ENCODE measurements at regions not wholly inside any gene's neighbourhood (a gene's known extent, or its start where the extent isn't known, plus 50 kb on each side); places are given as distances from the start of the nearest gene placed in this dataset.

DNA sequence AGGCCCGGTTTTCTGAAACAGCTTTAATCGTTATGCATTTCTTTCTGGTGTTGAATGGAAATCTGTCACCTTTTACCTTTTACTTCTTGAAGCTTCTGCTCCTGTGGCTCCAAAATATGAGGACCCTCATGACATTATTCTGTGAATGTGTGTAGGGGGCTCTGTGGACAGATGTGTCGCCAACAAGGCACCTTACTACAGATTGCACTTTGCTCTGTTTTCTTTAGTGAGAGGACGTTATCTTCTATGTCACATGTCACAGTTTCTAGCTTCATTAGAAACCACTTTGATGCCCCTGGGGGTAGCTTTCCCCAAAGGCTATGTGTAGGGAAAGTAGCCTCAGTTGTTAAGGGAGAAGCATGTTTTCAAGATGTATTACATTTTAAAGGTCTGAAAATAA lies 195.6 kb downstream of the ZNF621 start:
- H2BK120ac ChIP-seq (ENCODE audit: insufficient read depth, low read length, poor library complexity), result no peak overlapping the region
- H3K79me1 ChIP-seq (ENCODE audit: low read length), result no peaks in the 10 kb centered on the region
- no peak overlapping the region for H3K9ac ChIP-seq (ENCODE audit: low read length)
- no peak overlapping the region for H3K23ac ChIP-seq (ENCODE audit: low read length)
- no peak overlapping the region for H3K4me2 ChIP-seq (ENCODE audit: low read length)
- no peak overlapping the region for H2BK5ac ChIP-seq (ENCODE audit: low read depth, low read length, poor library complexity)
- no peaks in the 10 kb centered on the region for H3K4me1 ChIP-seq (ENCODE audit: control insufficient read depth in 1 of 2, insufficient read depth in 2 of 2, low read length in 2 of 2)
- H3K79me2 ChIP-seq (ENCODE audit: control insufficient read depth, insufficient read depth, low read length, poor library complexity), result no peaks in the 10 kb centered on the region
- H3K14ac ChIP-seq (ENCODE audit: low read length), result no peak overlapping the region
- no peak overlapping the region for H3K18ac ChIP-seq (ENCODE audit: low read length)
- no peak overlapping the region for H4K91ac ChIP-seq (ENCODE audit: low read depth, low read length)
- no peak for DNase-seq
- H3K27me3 ChIP-seq (ENCODE audit: insufficient read depth, low read length), result no peaks in the 10 kb centered on the region
- no peak overlapping the region for H3K4me3 ChIP-seq (ENCODE audit: low read depth, low read length)
- H2AFZ ChIP-seq (ENCODE audit: insufficient read depth, low read length, poor library complexity), result no peak overlapping the region
- H4K8ac ChIP-seq (ENCODE audit: low read depth, low read length), result no peak overlapping the region
- no peak overlapping the region for H2BK12ac ChIP-seq (ENCODE audit: low read length)
- H3K4ac ChIP-seq (ENCODE audit: low read depth, low read length), result no peak overlapping the region
- no peaks in the 10 kb centered on the region for H3K9me3 ChIP-seq (ENCODE audit: insufficient read depth, low read depth, low read length)
- WGBS (ENCODE audit: extremely low coverage, insufficient coverage, insufficient read length), result no CpG with 5 or more reads among the region's 4 CpGs
- H2AK5ac ChIP-seq (ENCODE audit: low read length), result no peak overlapping the region
- no peaks in the 10 kb centered on the region for H3K36me3 ChIP-seq (ENCODE audit: control insufficient read depth in 1 of 2, insufficient read depth in 2 of 2, low read length in 2 of 2)
- no peak overlapping the region for H3K27ac ChIP-seq (ENCODE audit: low read depth, low read length)
- H4K12ac ChIP-seq (ENCODE audit: low read depth, low read length), result no peak overlapping the region

DNA sequence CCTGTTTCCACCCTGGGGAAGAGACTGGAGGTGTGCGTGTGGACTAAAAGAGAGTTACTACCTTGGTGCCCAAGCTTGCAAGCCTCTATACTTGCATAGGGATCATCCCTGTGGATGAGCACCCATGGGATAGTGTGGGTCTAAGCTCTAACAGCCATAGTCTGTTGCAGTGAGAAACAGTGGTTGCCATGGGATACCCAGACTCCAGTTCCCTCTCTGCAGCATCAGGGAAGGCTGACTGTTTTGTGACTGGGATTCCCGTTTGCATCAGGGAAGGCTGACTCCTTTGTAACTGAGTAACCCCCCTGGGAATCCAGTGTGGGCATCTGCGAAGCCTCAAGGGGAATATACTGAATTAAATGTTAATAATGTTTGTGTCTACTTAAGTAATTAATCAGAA lies 196.1 kb downstream of the ZNF621 start:
- no peak overlapping the region for H3K4me3 ChIP-seq (ENCODE audit: low read depth, low read length)
- no peaks in the 10 kb centered on the region for H3K4me1 ChIP-seq (ENCODE audit: control insufficient read depth in 1 of 2, insufficient read depth in 2 of 2, low read length in 2 of 2)
- no peak overlapping the region for H3K27ac ChIP-seq (ENCODE audit: low read depth, low read length)
- no peak overlapping the region for H3K4me2 ChIP-seq (ENCODE audit: low read length)
- H2AFZ ChIP-seq (ENCODE audit: insufficient read depth, low read length, poor library complexity), result no peak overlapping the region
- no peak for DNase-seq
- H4K12ac ChIP-seq (ENCODE audit: low read depth, low read length), result no peak overlapping the region
- no peak overlapping the region for H4K8ac ChIP-seq (ENCODE audit: low read depth, low read length)
- no peaks in the 10 kb centered on the region for H3K27me3 ChIP-seq (ENCODE audit: insufficient read depth, low read length)
- H2BK12ac ChIP-seq (ENCODE audit: low read length), result peak overlapping the region; percentile 11
- no peaks in the 10 kb centered on the region for H3K36me3 ChIP-seq (ENCODE audit: control insufficient read depth in 1 of 2, insufficient read depth in 2 of 2, low read length in 2 of 2)
- H2BK120ac ChIP-seq (ENCODE audit: insufficient read depth, low read length, poor library complexity), result no peak overlapping the region
- H3K9me3 ChIP-seq (ENCODE audit: insufficient read depth, low read depth, low read length), result no peaks in the 10 kb centered on the region
- H3K79me2 ChIP-seq (ENCODE audit: control insufficient read depth, insufficient read depth, low read length, poor library complexity), result no peaks in the 10 kb centered on the region
- no peak overlapping the region for H3K23ac ChIP-seq (ENCODE audit: low read length)
- no peak overlapping the region for H4K91ac ChIP-seq (ENCODE audit: low read depth, low read length)
- no peak overlapping the region for H3K18ac ChIP-seq (ENCODE audit: low read length)
- no peak overlapping the region for H2AK5ac ChIP-seq (ENCODE audit: low read length)
- no peak overlapping the region for H3K4ac ChIP-seq (ENCODE audit: low read depth, low read length)
- H2BK5ac ChIP-seq (ENCODE audit: low read depth, low read length, poor library complexity), result no peak overlapping the region
- no CpG with 5 or more reads among the region's 3 CpGs for WGBS (ENCODE audit: extremely low coverage, insufficient coverage, insufficient read length)
- no peak overlapping the region for H3K14ac ChIP-seq (ENCODE audit: low read length)
- no peak overlapping the region for H3K9ac ChIP-seq (ENCODE audit: low read length)
- no peaks in the 10 kb centered on the region for H3K79me1 ChIP-seq (ENCODE audit: low read length)

DNA sequence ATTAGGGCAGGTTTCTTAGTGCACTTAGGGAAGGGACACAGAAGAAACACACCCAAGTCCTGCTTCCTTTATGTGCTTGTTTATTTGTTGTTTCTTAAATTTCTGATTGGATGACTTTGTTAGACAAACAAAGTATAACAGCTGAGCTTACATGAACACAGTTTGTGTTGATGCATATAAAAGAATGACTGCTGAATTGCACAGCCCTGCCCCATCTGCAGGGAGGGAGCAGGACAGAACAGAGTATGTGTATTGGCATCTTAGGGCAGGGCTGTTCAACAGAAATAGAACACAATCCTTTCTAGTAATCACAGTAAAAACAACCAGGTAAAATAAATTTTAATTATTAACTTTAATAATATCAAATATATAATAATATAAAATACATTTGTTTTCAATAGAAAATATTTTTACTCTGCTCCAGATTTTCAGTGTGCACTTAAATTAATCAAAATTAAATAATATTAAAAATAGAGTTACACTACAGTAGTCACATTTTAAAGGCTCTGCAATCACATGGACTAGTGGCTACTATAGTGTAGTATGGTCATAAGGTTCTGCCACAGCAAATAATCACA lies 198.4 kb downstream of the ZNF621 start:
- peaks cover 1% of the 10 kb centered on the region for H3K9me3 ChIP-seq (ENCODE audit: insufficient read depth, low read depth, low read length)
- no peak overlapping the region for H3K4ac ChIP-seq (ENCODE audit: low read depth, low read length)
- H3K79me2 ChIP-seq (ENCODE audit: control insufficient read depth, insufficient read depth, low read length, poor library complexity), result no peaks in the 10 kb centered on the region
- H4K91ac ChIP-seq (ENCODE audit: low read depth, low read length), result no peak overlapping the region
- no peak overlapping the region for H3K4me3 ChIP-seq (ENCODE audit: low read depth, low read length)
- H3K79me1 ChIP-seq (ENCODE audit: low read length), result no peaks in the 10 kb centered on the region
- no peak overlapping the region for H2AK5ac ChIP-seq (ENCODE audit: low read length)
- no peak overlapping the region for H3K14ac ChIP-seq (ENCODE audit: low read length)
- H2BK120ac ChIP-seq (ENCODE audit: insufficient read depth, low read length, poor library complexity), result no peak overlapping the region
- no peak overlapping the region for H4K12ac ChIP-seq (ENCODE audit: low read depth, low read length)
- no peak overlapping the region for H3K27ac ChIP-seq (ENCODE audit: low read depth, low read length)
- H3K9ac ChIP-seq (ENCODE audit: low read length), result no peak overlapping the region
- no peak overlapping the region for H3K18ac ChIP-seq (ENCODE audit: low read length)
- H3K27me3 ChIP-seq (ENCODE audit: insufficient read depth, low read length), result no peaks in the 10 kb centered on the region
- DNase-seq, result no peak
- no peak overlapping the region for H4K8ac ChIP-seq (ENCODE audit: low read depth, low read length)
- no peak overlapping the region for H2BK5ac ChIP-seq (ENCODE audit: low read depth, low read length, poor library complexity)
- H3K4me1 ChIP-seq (ENCODE audit: control insufficient read depth in 1 of 2, insufficient read depth in 2 of 2, low read length in 2 of 2), result no peaks in the 10 kb centered on the region
- H3K4me2 ChIP-seq (ENCODE audit: low read length), result no peak overlapping the region
- no peak overlapping the region for H2BK12ac ChIP-seq (ENCODE audit: low read length)
- H3K36me3 ChIP-seq (ENCODE audit: control insufficient read depth in 1 of 2, insufficient read depth in 2 of 2, low read length in 2 of 2), result no peaks in the 10 kb centered on the region
- no peak overlapping the region for H3K23ac ChIP-seq (ENCODE audit: low read length)
- H2AFZ ChIP-seq (ENCODE audit: insufficient read depth, low read length, poor library complexity), result no peak overlapping the region

- H3K9me3 ChIP-seq (ENCODE audit: insufficient read depth, low read depth, low read length), result peaks cover 1% of the 10 kb centered on the region
These were observed 200.3 kb downstream of the ZNF621 start for GRCh38 chr3:40725031-40725430.

More at GRCh38 chr3:40725031-40725430, 200.3 kb downstream of the ZNF621 start:
- no peak overlapping the region for H4K8ac ChIP-seq (ENCODE audit: low read depth, low read length)
- H3K79me2 ChIP-seq (ENCODE audit: control insufficient read depth, insufficient read depth, low read length, poor library complexity), result no peaks in the 10 kb centered on the region
- no peak overlapping the region for H2BK5ac ChIP-seq (ENCODE audit: low read depth, low read length, poor library complexity)
- no peak overlapping the region for H3K18ac ChIP-seq (ENCODE audit: low read length)
- no peak overlapping the region for H4K91ac ChIP-seq (ENCODE audit: low read depth, low read length)
- H3K9ac ChIP-seq (ENCODE audit: low read length), result no peak overlapping the region
- no peak overlapping the region for H3K23ac ChIP-seq (ENCODE audit: low read length)
- no peak overlapping the region for H3K27ac ChIP-seq (ENCODE audit: low read depth, low read length)
- H3K36me3 ChIP-seq (ENCODE audit: control insufficient read depth in 1 of 2, insufficient read depth in 2 of 2, low read length in 2 of 2), result no peaks in the 10 kb centered on the region
- H2BK120ac ChIP-seq (ENCODE audit: insufficient read depth, low read length, poor library complexity), result no peak overlapping the region
- no peak overlapping the region for H2AFZ ChIP-seq (ENCODE audit: insufficient read depth, low read length, poor library complexity)
- H4K12ac ChIP-seq (ENCODE audit: low read depth, low read length), result no peak overlapping the region
- no peak overlapping the region for H2AK5ac ChIP-seq (ENCODE audit: low read length)
- no peaks in the 10 kb centered on the region for H3K79me1 ChIP-seq (ENCODE audit: low read length)
- no peak for DNase-seq
- H3K4ac ChIP-seq (ENCODE audit: low read depth, low read length), result no peak overlapping the region
- H3K4me1 ChIP-seq (ENCODE audit: control insufficient read depth in 1 of 2, insufficient read depth in 2 of 2, low read length in 2 of 2), result no peaks in the 10 kb centered on the region
- no peak overlapping the region for H3K14ac ChIP-seq (ENCODE audit: low read length)
- no peaks in the 10 kb centered on the region for H3K27me3 ChIP-seq (ENCODE audit: insufficient read depth, low read length)
- no peak overlapping the region for H2BK12ac ChIP-seq (ENCODE audit: low read length)
- H3K4me2 ChIP-seq (ENCODE audit: low read length), result no peak overlapping the region
- H3K4me3 ChIP-seq (ENCODE audit: low read depth, low read length), result no peak overlapping the region

Measured in trophoblast cell (in vitro differentiated cells and primary cell).